IPS-15b (cell line): ENCODE measurements at regions not wholly inside any gene's neighbourhood (a gene's known extent, or its start where the extent isn't known, plus 50 kb on each side); places are given as distances from the start of the nearest gene placed in this dataset.

ENCODE experiments used
- H3K27me3 ChIP-seq: one replicate; pipeline ENCODE4 v1.6.1; 2013; ENCODE audit warnings: low read length; ENCODE audit not compliant: control insufficient read depth, insufficient read depth
- H3K36me3 ChIP-seq: one replicate; pipeline ENCODE4 v1.6.1; 2013; ENCODE audit warnings: low read length; ENCODE audit not compliant: control insufficient read depth, insufficient read depth
- H3K4me1 ChIP-seq: one replicate; pipeline ENCODE4 v1.6.1; 2013; ENCODE audit warnings: mild to moderate bottlenecking, low read length; ENCODE audit not compliant: control insufficient read depth, insufficient read depth
- H3K4me3 ChIP-seq: one replicate; pipeline ENCODE4 v1.5.1; 2013; ENCODE audit warnings: low read depth, low read length
- H3K9ac ChIP-seq: one replicate; pipeline ENCODE4 v1.6.1; 2013; ENCODE audit warnings: low read depth, mild to moderate bottlenecking, low read length
- H3K9me3 ChIP-seq: one replicate; pipeline ENCODE4 v1.6.1; 2013; ENCODE audit warnings: mild to moderate bottlenecking, low read length; ENCODE audit not compliant: control insufficient read depth, insufficient read depth

DNA sequence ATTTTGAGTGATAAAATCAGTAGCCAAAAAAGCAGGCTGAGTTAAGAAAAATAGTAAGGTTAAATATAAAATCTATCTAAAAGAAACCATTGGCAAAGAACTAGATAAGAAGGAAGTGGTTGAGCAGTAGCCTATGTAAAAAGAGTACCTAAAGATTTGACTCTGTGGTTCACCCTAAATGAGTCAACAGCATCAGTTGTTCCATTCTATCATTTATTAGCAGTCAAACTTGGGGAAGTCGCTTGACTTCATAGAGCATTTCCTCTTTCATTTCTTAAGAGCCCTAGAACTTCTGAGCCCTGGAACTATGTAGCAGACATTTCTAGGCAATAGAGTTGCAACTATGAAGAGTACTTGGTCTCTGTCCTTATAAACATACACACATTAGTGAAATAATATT lies 381.7 kb downstream of the NUP35 start:
- Histone ChIP-seq H3K9ac (no peak overlapping the region), H3K36me3 (no peaks in the 10 kb centered on the region), H3K9me3 (peaks cover 4% of the 10 kb centered on the region), H3K4me3 (no peak overlapping the region), H3K27me3 (no peaks in the 10 kb centered on the region), H3K4me1 (peaks cover 2% of the 10 kb centered on the region)

DNA sequence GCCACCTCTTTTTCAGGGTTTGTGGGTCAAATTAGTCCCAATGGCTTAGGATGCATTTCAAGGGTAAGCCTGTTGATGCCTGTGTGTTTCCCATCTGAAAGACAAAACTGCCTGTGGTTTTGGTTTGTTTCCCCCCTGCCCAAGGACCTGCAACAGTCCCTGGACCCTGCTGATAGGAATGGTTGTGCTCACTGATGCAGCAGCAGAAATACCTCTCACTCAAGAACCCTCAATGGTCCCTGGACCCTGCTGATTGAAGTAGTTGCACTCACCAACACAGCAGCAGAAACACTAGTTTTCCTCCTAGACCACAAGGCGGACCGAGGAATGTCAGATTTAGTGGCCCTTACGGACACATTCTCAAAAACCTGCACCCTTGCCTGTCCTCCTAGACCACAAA lies 386.9 kb downstream of the NUP35 start:
- peaks cover 4% of the 10 kb centered on the region for H3K9me3 ChIP-seq

DNA sequence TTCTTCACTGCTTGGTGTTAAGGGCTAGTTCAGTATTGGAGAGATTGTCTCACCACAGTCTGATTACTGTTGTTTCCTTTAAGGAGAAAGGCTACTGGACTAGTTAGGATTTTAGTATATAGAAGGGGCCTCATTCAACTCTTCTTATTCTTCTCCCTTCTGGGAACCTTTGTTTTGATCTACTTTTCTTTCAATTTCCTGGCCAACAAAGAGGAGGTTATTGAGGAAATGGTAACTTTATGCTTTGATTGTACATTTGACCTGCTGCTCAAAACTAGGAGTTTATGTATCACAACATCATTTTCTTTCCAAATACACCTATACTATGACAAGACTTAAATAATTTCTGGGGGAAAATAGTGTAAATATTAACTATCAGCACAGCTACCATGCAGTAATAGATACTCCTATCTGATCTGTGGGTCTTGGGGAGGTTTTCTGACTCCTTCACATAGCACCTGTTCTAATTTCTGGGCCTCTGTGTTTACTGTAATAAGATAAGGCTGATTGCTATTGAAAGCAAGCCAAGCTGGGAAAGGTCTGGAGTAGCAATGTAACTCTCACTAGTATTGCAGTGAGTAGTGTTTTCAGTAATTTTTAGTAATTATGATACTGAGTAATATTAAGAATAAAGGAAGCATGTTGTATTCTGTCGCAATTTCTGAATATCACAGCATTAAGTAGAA lies 395.3 kb downstream of the NUP35 start:
- no peaks in the 10 kb centered on the region for H3K4me1 ChIP-seq
- H3K27me3 ChIP-seq: no peaks in the 10 kb centered on the region
- no peaks in the 10 kb centered on the region for H3K36me3 ChIP-seq
- H3K4me3 ChIP-seq: no peak overlapping the region
- no peaks in the 10 kb centered on the region for H3K9me3 ChIP-seq
- H3K9ac ChIP-seq: no peak overlapping the region

More for the DNA sequence above, 386.9 kb downstream of the NUP35 start:
- Histone ChIP-seq H3K36me3 (no peaks in the 10 kb centered on the region), H3K9ac (no peak overlapping the region), H3K4me1 (peaks cover 2% of the 10 kb centered on the region), H3K27me3 (no peaks in the 10 kb centered on the region), H3K4me3 (no peak overlapping the region)

DNA sequence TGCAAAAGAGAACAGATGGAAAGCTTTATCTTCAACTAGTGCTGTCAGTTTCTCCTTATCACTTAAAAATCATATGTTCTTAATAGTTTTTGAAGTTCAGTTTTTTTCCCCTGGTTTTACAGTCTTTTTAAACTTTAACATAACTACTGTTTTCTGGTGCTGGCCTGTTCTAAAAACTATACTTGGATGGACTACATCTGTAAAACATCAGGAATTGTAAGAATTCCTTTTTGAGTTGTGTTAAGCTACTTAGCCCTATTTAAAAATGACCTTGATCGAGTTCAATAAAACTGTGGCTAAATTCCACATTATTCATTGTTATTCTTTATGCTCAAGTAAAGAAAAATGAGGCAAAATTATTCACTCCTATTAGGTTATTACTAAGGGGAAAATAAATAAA lies 397.7 kb downstream of the NUP35 start:
- H3K9ac ChIP-seq: no peak overlapping the region
- H3K36me3 ChIP-seq: no peaks in the 10 kb centered on the region

DNA sequence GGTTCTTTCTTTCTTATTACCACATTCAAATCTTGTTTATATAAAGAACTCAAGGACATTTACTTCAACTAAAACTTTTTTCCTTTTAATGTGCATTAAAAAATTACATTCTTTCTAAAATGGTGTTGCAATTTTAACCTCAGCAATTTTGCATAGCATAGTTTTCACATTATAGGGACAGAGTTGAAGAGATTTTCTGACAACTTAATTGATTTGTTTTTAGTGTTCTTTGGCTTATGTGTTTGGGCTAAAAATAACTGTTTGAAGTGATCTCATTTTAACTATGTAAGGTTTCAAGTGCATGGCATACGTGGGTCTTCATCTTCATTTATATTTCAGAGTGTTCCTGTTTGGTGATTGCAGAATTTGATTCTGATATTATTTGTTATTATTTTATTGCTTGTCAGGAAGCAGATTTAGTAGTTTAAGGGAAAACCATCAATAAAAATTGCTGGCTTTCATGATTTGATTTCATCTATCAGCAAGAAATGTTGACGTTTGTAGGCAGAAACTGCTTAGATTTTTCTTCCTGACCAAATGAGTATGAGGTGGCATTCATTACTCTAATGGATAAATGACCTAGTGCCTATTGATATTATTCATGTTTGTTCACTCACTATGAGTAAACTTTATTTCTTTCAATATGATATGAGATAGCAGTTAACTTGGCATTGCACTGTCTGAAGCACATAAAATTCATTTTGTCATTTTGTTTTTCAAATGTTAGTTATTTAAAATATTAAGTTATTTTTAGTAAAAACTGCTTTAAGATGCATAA lies 398.4 kb downstream of the NUP35 start:
- Histone ChIP-seq H3K27me3 (no peaks in the 10 kb centered on the region), H3K4me1 (no peaks in the 10 kb centered on the region), H3K36me3 (no peaks in the 10 kb centered on the region), H3K9ac (no peak overlapping the region), H3K4me3 (no peak overlapping the region), H3K9me3 (no peaks in the 10 kb centered on the region)

More for the DNA sequence above, 397.7 kb downstream of the NUP35 start:
- H3K4me1 ChIP-seq: no peaks in the 10 kb centered on the region
- no peaks in the 10 kb centered on the region for H3K9me3 ChIP-seq
- H3K4me3 ChIP-seq: no peak overlapping the region
- no peaks in the 10 kb centered on the region for H3K27me3 ChIP-seq

DNA sequence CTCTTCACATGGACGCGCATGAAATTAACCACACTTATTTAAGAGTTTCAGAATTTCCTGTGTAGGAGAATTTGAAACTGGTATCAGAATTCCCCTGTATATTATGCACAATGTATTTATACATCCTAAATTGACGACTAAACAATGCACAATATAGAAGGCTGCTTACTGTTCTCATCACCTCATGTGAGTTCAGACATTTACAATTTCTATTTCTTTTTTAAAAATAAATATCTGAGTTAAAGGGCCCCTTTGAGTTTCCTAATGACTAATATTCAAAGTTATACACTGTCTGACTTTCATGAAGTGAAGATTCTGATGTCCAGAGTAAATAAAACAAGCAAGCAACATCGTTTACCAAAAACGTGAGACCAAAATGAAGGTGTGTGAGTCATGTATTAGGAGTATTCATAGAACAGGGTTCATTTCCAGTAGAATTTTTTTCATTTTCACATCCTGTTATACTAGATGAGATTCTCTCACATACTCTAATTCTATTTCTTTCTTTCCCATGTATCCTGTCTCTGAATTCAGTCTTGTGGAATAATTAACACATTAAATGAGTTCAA lies 406.2 kb downstream of the NUP35 start:
- H3K36me3 ChIP-seq: no peaks in the 10 kb centered on the region
- no peaks in the 10 kb centered on the region for H3K9me3 ChIP-seq
- no peaks in the 10 kb centered on the region for H3K27me3 ChIP-seq
- peaks cover 37% of the 10 kb centered on the region for H3K4me1 ChIP-seq
- no peak overlapping the region for H3K9ac ChIP-seq
- H3K4me3 ChIP-seq: no peak overlapping the region

DNA sequence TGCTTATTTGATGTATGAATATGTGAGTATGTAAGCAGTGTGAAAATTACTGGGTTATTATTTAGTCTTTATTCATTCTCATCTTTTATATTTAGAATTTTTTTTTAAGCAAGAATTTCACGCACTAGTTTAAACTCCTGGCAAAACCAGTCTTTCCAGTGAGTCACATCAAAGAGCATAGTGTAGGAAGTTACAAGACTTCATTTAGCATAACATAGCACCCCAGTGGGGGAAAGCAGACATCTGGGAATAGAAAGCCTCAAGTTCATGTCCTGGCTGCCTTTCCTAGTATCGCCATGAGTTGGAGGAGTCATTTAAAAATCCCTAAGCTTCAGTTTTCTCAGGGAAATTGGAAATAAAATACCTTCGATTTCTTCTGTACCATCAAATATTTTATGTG lies 408.3 kb downstream of the NUP35 start:
- Histone ChIP-seq H3K9ac (no peak overlapping the region), H3K4me1 (peaks cover 42% of the 10 kb centered on the region), H3K27me3 (no peaks in the 10 kb centered on the region), H3K4me3 (peak overlapping the region; percentile 9), H3K9me3 (no peaks in the 10 kb centered on the region), H3K36me3 (no peaks in the 10 kb centered on the region)

DNA sequence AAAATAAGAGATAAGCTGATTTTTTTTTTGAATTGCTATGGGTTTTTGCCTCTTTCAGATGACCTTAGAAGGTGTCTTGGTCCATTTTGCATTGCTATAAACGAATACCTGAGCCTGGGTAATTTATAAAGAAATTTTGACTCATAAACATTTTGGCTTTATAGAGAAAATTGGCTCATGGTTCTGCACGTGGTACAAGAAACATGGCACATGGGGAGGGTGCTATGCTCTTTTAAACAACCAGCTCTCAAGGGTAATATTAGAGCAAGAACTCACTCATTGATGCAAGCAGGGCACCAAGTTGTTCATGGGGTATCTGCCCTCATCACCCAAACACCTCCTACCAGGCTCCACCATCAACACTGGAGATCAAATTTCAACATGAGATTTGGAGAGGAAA lies 408.8 kb downstream of the NUP35 start:
- Histone ChIP-seq H3K4me3 (peak overlapping the region; percentile 9), H3K4me1 (peaks cover 42% of the 10 kb centered on the region), H3K9ac (no peak overlapping the region), H3K27me3 (no peaks in the 10 kb centered on the region), H3K9me3 (no peaks in the 10 kb centered on the region), H3K36me3 (no peaks in the 10 kb centered on the region)

DNA sequence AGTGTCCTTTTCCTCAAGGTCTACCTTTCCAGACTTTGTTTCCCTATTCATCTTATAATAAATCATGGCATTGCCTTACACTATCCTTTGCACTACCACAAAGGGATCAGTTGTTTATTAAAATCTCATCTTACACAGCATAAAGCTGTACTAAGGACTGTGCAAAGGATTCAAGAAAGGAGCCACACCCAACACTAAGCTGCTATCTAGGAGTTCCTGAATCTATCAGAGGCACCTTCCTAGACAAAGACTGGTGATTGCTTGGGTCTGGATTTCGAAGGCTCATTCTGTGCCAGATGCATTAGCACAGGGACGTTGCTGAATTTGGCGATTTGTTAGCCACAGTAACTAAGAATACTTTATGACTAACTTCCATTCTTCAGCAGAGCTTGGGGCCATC lies 412.0 kb downstream of the NUP35 start:
- Histone ChIP-seq H3K4me1 (peaks cover 26% of the 10 kb centered on the region), H3K9me3 (no peaks in the 10 kb centered on the region), H3K9ac (no peak overlapping the region), H3K36me3 (no peaks in the 10 kb centered on the region), H3K4me3 (no peak overlapping the region), H3K27me3 (no peaks in the 10 kb centered on the region)

DNA sequence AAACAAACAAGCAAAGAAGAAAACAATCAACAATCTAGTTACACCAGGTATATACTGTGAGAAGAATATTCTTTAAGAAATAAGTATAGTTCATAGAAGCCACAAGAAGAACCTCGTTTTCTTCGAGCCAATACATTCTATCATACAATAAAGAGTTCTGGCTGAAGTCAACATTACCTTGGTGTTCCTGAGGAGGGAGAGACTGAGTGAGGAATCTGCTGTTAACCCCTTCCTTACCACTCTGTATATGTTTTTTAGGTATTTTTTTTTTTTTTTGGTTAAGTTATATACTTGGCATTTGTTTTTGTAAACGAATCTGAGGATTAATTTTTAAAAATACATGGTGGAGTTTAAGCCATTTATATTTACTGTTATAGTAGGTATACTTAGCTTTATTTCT lies 412.5 kb downstream of the NUP35 start:
- no peaks in the 10 kb centered on the region for H3K9me3 ChIP-seq
- no peak overlapping the region for H3K9ac ChIP-seq
- H3K27me3 ChIP-seq: no peaks in the 10 kb centered on the region

DNA sequence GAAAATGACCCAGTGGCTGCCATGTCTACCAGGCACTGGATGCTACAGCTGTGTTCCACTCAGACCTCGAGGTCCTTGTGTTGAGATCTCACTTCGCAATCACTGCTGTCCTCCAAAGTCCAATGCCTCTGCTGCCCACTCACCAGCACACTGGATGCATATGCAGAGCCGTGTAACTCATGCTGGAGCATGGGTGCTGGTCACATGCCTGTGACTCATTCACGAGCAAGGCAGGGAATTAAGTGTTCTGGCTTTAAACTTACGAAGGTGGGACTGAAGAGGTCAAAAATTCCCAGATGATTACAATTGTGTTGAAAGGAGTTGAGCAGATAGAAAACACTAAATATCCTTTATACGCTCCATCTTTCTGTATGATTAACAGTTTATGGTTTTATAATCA lies 417.5 kb downstream of the NUP35 start:
- Histone ChIP-seq H3K9me3 (no peaks in the 10 kb centered on the region), H3K27me3 (no peaks in the 10 kb centered on the region), H3K4me3 (no peak overlapping the region), H3K36me3 (no peaks in the 10 kb centered on the region), H3K4me1 (peaks cover 4% of the 10 kb centered on the region), H3K9ac (no peak overlapping the region)

More for the DNA sequence above, 412.5 kb downstream of the NUP35 start:
- Histone ChIP-seq H3K4me3 (no peak overlapping the region), H3K4me1 (peaks cover 23% of the 10 kb centered on the region), H3K36me3 (no peaks in the 10 kb centered on the region)

DNA sequence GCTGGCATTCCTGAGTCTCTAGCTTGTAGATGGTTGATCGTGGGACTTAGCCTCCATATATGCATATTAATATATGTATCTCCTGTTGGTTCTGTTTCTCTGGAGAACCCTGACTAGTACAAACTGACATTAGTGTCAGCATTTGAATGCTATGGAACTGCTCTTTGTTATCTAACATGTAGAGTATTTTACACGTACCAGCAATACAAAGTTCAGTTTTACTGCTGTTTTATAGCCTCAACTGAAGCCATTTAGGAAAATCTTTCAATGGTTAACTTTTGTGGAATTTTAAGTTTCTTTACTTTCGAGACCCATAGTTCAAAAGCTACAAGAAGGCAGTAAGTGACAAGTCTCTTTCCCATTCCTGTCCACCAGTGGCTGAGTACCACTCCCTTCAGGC lies 418.4 kb downstream of the NUP35 start:
- Histone ChIP-seq H3K4me1 (peaks cover 4% of the 10 kb centered on the region), H3K36me3 (no peaks in the 10 kb centered on the region), H3K9me3 (no peaks in the 10 kb centered on the region), H3K27me3 (no peaks in the 10 kb centered on the region), H3K4me3 (no peak overlapping the region), H3K9ac (no peak overlapping the region)
